Loucy (cell line): ENCODE measurements at regions not wholly inside any gene's neighbourhood (a gene's known extent, or its start where the extent isn't known, plus 50 kb on each side); places are given as distances from the start of the nearest gene placed in this dataset.

Experiments used
- H2AFZ ChIP-seq: fragments of 200-600 bp; sonication (generic); 2 replicates; pipeline ENCODE4 v1.6.0; 2016; ENCODE audit warnings: antibody characterized with exemption, mild to moderate bottlenecking, low read length, moderate library complexity
- H3F3A ChIP-seq: fragments of 200-600 bp; 2 replicates; pipeline ENCODE4 v1.6.0; 2016; ENCODE audit warnings: antibody characterized with exemption, low read depth, mild to moderate bottlenecking
- H3K27me3 ChIP-seq: fragments of 200-600 bp; sonication (generic); 2 replicates; pipeline ENCODE4 v1.6.1; 2014; ENCODE audit warnings: low read length, mild to moderate bottlenecking; ENCODE audit not compliant: insufficient read depth, poor library complexity, severe bottlenecking
- H3K36me3 ChIP-seq: fragments of 200-600 bp; sonication (generic); 2 replicates; pipeline ENCODE4 v1.6.1; 2016; ENCODE audit warnings: low read length; ENCODE audit not compliant: insufficient read depth
- H3K4me1 ChIP-seq: fragments of 200-600 bp; sonication (generic); 2 replicates; pipeline ENCODE4 v1.5.1; 2014; ENCODE audit warnings: low read length, mild to moderate bottlenecking; ENCODE audit not compliant: insufficient read depth, poor library complexity, severe bottlenecking
- H3K4me2 ChIP-seq: fragments of 200-600 bp; sonication (generic); 2 replicates; pipeline ENCODE4 v1.6.0; 2014; ENCODE audit warnings: antibody characterized with exemption, low read length, low read depth, mild to moderate bottlenecking; ENCODE audit not compliant: poor library complexity, severe bottlenecking
- H3K4me3 ChIP-seq: fragments of 200-600 bp; sonication (generic); 2 replicates; pipeline ENCODE4 v1.5.1; 2014; ENCODE audit warnings: low read length, mild to moderate bottlenecking, mixed read lengths; ENCODE audit not compliant: poor library complexity, severe bottlenecking
- H3K79me2 ChIP-seq: fragments of 200-600 bp; sonication (generic); 2 replicates; pipeline ENCODE4 v1.6.1; 2014; ENCODE audit warnings: low read length; ENCODE audit not compliant: insufficient read depth
- H3K9ac ChIP-seq: fragments of 200-600 bp; sonication (generic); 2 replicates; pipeline ENCODE4 v1.6.0; 2014; ENCODE audit warnings: mild to moderate bottlenecking, low read depth, low read length, moderate library complexity; ENCODE audit not compliant: poor library complexity, severe bottlenecking
- H3K9me2 ChIP-seq: fragments of 200-600 bp; sonication (generic); replicated peaks from 2 replicates; pipeline ENCODE4 v1.6.1; 2016; ENCODE audit warnings: low read depth, low read length, mixed read lengths
- H3K9me3 ChIP-seq: fragments of 200-600 bp; sonication (generic); 2 replicates; pipeline ENCODE4 v1.6.1; 2014; ENCODE audit warnings: mild to moderate bottlenecking, antibody characterized with exemption, low read length, low read depth; ENCODE audit not compliant: insufficient read depth
- H4K20me1 ChIP-seq: fragments of 200-600 bp; sonication (generic); 2 replicates; pipeline ENCODE4 v1.6.0; 2014; ENCODE audit warnings: antibody characterized with exemption, low read length, mild to moderate bottlenecking; ENCODE audit not compliant: insufficient read depth, poor library complexity, severe bottlenecking
- EZH2phosphoT487 ChIP-seq: fragments of 200-600 bp; IDR thresholded peaks from 2 replicates; pipeline ENCODE4 v1.6.1; 2018; ENCODE audit warnings: antibody characterized with exemption, mild to moderate bottlenecking, moderate library complexity, borderline replicate concordance
- TF ChIP-seq, protein P1 (sequence below): fragments of 200-600 bp; sonication (generic); conservative IDR thresholded peaks from 2 replicates; pipeline ENCODE4 v1.5.1; 2014; ENCODE audit warnings: mild to moderate bottlenecking, antibody characterized with exemption, low read length

DNA sequence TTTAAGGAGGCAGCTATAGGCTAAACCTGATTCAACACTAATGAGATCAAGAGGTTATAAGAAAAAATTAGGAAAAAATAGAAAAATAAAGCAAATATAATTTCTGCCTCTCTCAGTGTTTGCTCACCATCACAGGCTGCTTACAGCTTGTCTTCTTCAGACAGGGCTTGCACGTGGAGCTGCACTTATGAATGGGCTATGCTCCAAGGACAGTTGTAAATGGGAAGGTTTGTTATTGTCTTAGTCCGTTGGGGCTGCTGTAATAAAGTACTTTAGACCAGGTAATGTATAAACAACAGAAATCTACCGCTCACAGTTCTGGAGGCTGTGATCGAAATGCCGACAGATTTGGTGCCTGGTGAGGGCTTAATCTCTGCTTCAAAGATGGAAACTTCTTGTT lies 219.8 kb downstream of the NEBL start:
- Histone ChIP-seq H3K4me2 (no peak overlapping the region), H3K9me3 (no peaks in the 10 kb centered on the region), H3K79me2 (no peaks in the 10 kb centered on the region), H3K9me2 (no peaks in the 10 kb centered on the region), H4K20me1 (no peaks in the 10 kb centered on the region), H3K27me3 (no peaks in the 10 kb centered on the region), H3K4me3 (no peak overlapping the region), H3K9ac (no peak overlapping the region), H3F3A (no peaks in the 10 kb centered on the region), H3K4me1 (no peaks in the 10 kb centered on the region), H2AFZ (no peak overlapping the region), H3K36me3 (no peaks in the 10 kb centered on the region)
- no peak for TF ChIP-seq EZH2phosphoT487
- TF ChIP-seq, protein P1, sequence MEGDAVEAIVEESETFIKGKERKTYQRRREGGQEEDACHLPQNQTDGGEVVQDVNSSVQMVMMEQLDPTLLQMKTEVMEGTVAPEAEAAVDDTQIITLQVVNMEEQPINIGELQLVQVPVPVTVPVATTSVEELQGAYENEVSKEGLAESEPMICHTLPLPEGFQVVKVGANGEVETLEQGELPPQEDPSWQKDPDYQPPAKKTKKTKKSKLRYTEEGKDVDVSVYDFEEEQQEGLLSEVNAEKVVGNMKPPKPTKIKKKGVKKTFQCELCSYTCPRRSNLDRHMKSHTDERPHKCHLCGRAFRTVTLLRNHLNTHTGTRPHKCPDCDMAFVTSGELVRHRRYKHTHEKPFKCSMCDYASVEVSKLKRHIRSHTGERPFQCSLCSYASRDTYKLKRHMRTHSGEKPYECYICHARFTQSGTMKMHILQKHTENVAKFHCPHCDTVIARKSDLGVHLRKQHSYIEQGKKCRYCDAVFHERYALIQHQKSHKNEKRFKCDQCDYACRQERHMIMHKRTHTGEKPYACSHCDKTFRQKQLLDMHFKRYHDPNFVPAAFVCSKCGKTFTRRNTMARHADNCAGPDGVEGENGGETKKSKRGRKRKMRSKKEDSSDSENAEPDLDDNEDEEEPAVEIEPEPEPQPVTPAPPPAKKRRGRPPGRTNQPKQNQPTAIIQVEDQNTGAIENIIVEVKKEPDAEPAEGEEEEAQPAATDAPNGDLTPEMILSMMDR = no peak

DNA sequence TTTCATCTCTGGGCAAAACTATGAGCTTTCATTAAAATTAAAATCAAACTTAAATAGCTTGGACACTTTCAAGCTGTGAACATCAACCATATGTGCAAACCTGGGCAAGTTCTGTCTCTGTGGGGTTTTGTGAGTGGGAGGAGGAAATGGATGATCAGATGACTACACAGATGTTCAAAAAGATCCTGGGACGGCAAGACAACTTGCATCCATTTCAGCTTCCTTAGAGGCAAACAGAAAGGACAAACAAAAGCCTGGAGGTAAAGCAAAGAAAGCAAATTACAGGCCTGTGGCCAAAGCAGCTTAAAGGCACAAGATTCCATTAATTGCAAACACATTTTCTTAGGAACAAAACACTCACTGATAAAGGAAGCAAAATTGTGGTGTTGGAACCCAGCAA lies 222.2 kb downstream of the NEBL start:
- Histone ChIP-seq H3K9ac (no peak overlapping the region), H3K4me2 (no peak overlapping the region)
- TF ChIP-seq EZH2phosphoT487 = no peak
- TF ChIP-seq, protein P1 = no peak

DNA sequence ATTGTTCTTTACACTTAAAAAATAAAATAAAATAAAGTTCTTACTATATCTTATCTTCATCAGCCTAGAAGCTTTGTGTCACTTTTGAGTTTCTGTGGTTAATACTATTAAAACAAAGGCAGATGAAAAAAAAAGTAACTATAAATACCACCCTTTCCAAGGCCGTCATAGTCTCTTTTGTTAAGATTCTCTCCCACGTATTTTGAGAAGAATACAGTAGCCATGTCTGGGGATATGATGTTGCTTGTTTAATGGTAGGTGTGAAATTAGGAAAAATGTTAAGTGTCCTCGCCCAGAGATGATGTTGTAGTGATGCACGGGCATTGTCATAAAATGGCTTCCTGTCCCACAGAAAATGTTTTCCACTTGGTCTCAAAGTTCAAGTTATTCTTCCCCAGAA lies 223.9 kb downstream of the NEBL start:
- H3K4me3 ChIP-seq = no peak overlapping the region
- no peaks in the 10 kb centered on the region for H3F3A ChIP-seq
- no peak overlapping the region for H3K4me2 ChIP-seq
- no peak overlapping the region for H2AFZ ChIP-seq
- no peaks in the 10 kb centered on the region for H3K79me2 ChIP-seq
- no peaks in the 10 kb centered on the region for H3K9me2 ChIP-seq
- H3K4me1 ChIP-seq = no peaks in the 10 kb centered on the region
- no peaks in the 10 kb centered on the region for H3K27me3 ChIP-seq
- no peaks in the 10 kb centered on the region for H3K36me3 ChIP-seq
- no peaks in the 10 kb centered on the region for H4K20me1 ChIP-seq
- TF ChIP-seq, protein P1 = no peak
- no peak for TF ChIP-seq EZH2phosphoT487
- H3K9me3 ChIP-seq = no peaks in the 10 kb centered on the region; the same call in 1 of the 2 replicates
- no peak overlapping the region for H3K9ac ChIP-seq

More for the DNA sequence above, 222.2 kb downstream of the NEBL start:
- H3K9me3 ChIP-seq = no peaks in the 10 kb centered on the region
- H2AFZ ChIP-seq = no peak overlapping the region
- H3K27me3 ChIP-seq = no peaks in the 10 kb centered on the region
- H3K79me2 ChIP-seq = no peaks in the 10 kb centered on the region
- H3K36me3 ChIP-seq = no peaks in the 10 kb centered on the region
- no peaks in the 10 kb centered on the region for H3K4me1 ChIP-seq
- no peaks in the 10 kb centered on the region for H3K9me2 ChIP-seq
- no peaks in the 10 kb centered on the region for H4K20me1 ChIP-seq
- no peak overlapping the region for H3K4me3 ChIP-seq
- H3F3A ChIP-seq = no peaks in the 10 kb centered on the region
